ENCODE measurements at regions not wholly inside any gene's neighbourhood (a gene's known extent, or its start where the extent isn't known, plus 50 kb on each side); places are given as distances from the start of the nearest gene placed in this dataset.
"Not testable (repeated sequence)": the region's sequence is repeated elsewhere in the genome, so short reads cannot be mapped to it uniquely, and the experiment has no call there.

DNA sequence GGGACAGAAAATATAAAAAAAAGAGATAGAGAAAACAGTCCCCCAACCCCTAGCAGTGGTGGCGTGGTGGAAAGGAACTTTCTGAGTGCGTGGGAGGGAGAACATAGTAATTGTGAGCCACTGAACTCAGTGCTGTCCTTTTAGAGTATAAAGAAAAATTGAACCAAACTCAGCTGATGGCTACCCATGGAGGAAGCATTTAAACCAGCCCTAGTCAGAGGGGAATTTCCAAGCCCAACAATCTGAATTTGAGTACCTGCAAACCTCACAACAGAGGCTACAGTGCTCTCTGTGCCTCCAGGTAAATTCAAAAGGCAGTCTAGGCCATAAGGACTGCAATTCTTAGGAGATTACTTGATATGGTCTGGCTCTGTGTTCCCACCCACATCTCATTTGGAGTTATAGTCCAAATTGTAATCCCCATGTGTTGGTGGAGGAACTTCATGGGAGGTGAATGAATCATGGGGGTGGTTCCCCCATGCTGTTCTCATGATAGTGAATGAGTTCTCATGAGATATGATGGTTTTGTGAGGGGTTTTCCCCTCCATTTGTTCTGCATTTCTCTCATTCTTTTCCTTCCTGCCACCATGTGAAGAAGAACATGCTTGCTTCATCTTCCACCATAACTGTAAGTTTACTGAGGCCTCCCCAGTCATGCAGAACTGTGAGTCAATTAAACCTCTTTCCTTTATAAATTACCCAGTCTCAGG is 687.8 kb downstream of the FAM181B start:
- DNase-seq = no peak

DNA sequence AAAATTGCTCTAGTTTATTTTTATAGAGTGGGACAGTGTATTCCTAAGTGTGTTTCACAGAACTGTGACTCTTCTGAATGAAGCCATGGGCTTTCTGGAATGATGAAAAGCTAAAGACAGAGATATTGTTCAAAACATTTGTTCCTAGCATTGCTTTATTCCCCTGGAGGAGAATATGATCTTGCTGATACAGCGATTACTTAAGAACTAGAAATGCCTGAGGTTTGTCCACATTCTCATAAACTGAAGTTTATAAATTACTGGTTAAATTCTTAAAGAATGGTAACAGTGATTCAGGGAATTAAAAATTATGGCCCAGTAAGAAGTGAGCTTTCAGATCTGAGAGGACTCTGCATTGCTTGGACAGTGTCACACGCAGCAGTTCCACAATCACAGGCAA is 690.3 kb downstream of the FAM181B start:
- no peak for DNase-seq

DNA sequence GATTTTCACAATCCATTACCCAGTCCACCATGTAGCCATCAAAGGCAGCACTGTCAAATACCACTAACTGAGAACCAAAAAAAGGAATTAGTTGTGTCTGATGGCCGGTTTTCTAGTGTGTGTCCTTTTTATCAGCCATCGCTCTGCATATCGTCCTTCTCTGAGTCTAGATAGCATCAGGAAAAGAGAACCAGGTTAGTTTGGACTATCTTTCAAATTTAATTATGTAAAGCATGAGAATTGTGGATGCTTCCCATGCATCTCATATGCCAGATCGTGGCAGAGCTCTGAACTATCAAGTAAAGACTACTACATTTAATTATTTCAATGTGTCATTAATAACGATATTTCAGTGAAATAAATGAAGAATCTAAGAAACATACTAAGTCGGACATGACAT is 691.9 kb downstream of the FAM181B start:
- DNase-seq = no peak

DNA sequence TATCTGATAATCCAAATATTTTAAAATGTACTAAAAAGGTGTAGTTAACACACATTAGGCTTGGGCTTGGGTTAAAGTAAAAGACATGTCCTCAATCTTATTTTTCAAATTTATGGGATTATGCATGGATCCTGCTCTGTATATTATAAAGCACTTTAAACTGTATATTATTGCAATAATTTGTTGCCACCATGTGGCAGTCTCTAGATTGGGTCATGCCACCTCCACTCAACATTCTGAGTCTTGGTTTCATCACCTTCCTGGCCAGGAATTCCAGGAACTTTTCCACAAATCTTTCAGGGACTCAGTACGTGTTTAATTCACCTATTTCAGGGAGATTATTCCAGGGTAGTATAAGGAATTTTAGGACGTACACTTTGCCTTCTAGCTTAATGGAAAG is 695.5 kb downstream of the FAM181B start:
- no peak for DNase-seq

DNA sequence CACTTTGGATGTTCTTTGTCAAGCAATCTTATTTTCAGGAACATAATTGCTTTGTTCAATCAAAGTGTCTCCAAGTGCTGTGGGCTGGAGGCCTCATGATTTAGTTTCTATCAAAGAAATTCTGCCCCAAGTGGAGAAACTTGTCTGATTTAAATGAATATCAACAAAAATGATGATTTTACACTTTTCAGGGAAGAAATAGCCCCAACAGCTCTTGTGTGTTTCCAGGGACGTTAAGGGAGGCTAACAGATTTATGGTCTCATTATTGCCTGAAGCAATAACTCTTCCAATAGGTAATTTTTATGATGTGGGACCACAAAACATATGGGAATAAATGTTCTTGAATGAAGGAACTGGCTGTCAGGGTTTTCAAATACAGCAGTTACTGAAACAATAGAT is 699.1 kb downstream of the FAM181B start:
- DNase-seq = no peak

DNA sequence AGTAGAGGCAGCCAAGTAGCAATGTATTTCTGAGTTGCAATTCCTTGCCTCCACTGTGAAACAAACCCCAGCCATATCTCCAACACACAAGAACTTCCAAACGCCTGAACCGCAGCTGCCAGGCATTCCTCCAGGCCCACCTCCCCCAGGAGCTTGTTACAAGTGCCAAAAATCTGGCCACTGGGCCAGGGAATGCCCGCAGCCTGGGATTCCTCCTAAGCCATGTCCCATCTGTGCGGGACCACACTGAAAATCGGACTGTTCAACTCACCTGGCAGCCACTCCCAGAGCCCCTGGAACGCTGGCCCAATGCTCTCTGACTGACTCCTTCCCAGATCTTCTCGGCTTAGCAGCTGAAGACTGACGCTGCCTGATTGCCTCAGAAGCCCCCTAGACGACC is 706.3 kb downstream of the FAM181B start:
- not testable (repeated sequence) for DNase-seq

DNA sequence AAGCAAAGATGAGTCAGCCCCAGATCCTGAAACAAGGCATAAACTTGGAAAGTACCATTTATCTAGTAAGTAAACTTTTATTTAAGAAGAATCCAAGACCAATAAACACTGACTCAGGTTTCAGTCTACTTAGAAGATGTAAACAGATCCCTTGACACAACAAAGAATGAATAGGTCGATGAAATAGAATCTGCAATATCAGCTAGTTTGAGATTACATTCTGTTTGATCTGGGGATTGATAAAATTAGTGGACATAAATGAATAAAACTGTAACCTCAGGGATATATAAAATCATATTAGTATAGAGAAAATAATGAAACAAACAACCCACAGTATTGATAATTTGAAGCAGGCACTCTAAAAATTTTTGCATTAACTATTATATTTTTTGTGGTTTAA is 708.9 kb downstream of the FAM181B start:
- DNase-seq = no peak

DNA sequence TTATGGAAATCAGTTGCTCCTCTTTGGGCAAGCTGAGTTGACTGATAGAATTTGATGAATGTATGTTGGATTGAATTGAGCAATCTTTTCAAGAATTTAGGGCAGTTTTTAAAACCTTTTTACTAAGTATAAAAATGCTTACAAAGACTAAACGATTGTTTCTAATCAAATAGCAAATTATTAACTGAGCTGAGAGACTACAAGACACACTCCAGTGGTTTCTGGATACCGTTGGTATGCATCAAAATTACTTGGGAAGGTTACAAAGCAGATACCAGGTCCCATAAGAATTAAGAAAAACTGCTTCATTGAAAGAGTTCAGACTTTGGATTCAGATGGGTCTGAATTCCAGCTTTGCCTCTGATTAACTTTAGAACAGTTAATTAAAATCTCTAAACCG is 721.4 kb downstream of the FAM181B start:
- no peak for DNase-seq

DNA sequence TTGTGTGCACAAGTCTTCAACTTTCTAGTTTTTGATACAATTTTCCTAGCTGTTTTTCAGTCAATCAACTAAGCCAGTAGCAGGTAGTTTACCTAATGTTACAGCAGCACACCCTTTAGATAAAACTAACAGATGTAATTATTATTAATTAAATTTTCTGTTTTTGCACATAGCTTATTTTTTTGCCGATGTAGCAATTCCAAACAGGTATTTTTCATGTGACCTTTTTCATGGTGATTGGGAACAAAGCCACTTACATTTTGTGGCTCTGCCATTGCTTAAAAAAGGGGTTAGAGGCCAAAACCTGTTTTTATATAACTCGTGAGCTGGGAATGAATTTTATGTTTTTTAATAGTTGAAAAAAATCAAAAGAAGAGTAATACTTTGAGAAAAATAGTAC is 724.5 kb downstream of the FAM181B start:
- no peak for DNase-seq

DNA sequence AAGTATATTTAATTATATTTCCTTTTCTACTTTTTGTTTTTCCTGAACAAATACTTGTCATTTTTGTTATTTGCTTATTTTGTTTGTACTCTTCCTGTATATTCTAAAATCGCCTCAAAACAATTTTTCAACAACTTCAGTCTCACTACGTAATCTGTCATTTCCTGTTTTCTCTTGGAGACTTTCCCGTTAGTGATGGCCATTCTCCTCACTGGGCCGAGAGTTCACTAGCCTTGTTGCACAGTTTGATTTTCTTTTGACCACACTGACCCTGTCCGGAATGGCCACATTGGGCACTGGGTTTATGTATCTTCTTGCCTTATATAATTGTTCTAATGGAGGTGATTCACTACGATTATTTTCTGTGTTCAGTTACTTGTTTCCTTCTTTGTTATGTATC is 726.1 kb downstream of the FAM181B start:
- no peak for DNase-seq

DNA sequence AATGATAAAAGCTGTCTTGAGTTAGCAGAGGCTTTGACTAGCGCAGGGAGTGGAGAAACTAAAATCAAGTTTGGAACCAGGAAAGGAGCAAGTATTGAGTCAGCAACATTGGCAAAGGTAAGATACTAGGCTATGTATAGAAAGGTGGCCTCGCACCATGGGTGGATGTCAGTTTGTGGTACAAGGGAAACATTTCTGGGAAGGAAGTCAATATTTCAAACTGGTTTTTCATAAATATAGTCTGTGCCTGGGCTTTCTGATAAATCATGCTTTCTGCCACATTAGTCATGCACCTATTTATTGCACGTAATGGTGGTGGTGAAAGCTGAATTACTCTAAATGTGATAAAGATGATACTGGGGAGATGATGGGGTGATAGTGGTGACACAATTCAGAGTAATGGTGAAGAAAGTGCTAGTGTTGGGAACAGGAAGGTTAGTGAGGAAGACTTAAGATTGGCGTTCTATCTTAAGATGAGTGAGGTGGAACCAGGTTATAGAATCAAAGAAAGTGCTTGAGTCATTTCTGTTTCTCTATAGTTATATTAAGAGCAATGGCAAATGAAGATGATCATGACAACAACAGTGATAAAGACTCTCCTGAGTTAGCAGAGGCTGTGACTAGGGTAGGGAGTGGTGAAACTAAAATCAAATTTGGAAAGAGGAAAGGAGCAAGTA is 729.0 kb downstream of the FAM181B start:
- DNase-seq = no peak

DNA sequence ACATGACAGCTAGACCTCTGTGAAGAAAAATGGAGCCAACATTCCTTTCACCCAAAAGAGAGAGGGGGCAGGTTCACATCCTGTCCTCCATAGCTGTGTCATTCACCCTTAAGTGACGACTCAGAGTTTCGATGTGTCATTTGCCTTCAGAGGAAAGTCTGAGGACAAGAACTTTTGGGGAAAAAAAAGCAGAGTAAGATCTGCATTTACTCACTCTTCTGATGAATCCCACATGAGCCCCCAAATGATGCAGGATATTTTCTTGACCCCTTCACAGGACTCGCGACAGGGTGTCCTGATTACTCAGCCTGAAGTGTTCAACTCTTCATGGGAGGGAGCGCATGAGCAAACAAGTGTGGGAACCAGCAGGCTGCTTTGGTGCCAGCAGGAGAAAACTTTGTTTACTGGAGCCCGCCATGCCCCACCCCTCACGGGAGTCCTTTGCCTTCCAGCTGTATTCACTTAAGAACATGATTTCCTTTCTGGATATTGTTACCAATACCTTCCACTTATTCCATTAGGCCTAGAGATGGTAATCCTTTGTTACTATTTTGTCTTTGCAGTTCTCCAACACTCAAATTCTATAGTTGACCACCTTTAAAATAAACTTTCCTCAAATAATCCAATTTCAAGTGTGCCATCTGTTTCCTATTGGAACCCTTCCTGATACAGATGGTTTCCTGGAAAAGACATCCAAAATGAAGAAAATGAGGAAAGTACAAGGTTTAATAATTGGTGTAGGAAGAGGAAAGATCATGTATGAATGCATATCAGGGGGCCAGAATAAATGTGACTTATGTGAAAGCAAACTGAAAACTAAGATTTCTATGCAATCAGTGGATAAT is 729.8 kb downstream of the FAM181B start:
- DNase-seq = no peak

DNA sequence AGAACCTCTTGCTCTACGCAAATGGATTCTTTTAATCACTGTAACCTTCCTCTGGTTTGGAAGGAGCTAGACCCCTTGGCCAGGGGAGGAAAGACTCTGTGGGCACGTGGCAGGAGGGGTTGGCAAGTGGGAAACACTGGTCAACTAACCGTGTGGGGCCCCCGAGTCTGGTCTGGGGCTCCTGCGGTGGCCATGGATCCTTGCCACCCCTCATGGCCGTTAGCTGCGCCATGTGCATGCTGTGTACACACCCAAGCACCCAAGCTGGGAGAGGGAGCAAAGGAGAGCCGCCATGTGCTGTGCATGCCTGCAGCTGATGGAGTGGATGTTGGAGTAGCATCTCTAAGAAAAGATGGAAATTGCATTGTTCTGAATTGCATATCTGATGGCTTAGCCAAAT is 730.6 kb downstream of the FAM181B start:
- DNase-seq = no peak

DNA sequence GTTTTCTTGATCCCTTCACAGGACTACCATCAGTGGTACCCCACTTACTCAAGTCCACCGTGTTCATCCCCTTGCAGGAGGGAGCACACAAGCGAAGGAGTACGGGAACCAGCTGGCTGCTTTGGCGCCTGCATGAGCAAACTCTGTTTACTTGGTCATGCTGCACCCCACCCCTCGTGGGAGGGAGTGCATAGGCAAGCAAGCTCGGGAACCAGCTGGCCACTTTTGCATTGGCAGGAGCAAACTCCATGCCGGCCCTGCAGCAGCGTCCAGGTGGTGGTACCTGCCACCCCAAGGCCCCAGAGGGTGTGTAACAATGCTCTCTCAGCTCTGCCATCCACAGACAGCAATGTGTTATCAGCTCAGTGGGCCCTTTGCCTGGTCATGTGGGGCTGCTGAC is 737.8 kb downstream of the FAM181B start:
- no peak for DNase-seq

DNA sequence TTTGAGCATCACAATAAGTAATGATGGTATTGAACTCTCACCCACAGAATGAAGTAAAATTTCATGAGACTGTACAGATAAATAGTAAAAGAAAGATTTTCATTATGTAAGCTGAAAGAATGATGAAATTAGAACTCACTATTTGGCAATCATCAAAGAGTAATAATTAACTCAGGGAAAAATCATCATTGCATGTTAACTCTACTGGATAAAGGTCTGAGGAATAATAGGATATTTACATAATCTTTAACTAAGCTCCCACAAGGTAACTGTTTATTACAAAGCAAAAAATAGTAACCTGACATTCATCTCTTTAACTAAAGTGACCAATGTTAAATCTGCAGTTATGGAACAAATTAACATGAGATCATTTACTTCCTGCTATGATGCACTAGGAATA is 739.9 kb downstream of the FAM181B start:
- DNase-seq = no peak

DNA sequence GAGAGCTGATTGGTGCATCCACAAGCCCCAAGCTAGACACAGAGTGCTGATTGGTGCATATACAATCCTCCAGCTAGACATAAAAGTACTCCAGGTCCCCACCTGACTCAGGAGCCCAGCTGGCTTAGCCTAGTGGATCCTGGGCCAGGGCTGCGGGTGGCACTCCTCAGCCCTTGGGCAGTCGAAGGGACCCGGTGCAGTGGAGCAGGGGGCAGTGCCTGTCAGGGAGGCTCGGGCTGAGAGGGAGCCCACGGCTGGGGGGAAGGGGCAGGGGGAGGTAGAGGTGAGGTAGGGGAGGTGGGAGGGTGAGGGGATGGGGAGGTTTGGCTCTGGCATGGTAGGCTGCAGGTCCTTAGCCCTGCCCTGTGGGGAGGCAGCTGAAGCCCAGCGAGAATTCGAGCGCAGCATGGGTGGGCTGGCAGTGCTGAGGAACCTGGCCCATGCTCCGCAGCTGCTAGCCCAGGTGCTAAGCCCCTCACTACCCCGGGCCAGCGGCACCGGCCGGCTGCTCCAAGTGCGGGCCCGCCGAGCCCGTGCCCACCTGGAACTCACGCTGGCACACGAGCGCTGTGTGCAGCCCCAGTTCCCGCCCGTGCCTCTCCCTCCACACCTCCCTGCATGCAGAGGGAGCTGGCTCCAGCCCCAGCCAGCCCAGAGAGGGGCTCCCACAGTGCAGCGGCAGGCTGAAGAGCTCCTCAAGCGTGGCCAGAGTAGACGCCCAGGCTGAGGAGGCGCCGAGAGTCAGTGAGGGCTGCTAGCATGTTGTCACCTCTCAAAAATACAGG is 742.8 kb downstream of the FAM181B start:
- no peak for DNase-seq

DNA sequence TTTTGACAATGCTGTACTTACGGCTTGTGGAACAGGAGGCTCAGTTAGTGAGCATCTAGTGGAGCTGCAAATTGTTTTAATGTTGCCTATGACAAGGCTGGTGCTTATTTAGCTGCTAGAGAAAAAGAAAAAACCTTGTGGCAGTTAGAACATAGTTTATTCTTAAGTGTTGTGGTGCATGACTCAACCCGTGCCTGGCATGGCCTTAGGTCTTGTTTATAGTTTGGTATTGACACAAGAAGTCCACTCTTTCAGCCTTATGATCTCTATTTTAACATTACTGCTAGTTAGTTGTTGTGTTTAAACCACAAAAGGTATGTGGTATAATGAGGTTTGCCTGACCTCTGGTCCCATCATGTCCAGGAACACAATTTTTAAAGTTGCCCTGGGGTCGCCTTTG is 744.6 kb downstream of the FAM181B start:
- no peak for DNase-seq

DNA sequence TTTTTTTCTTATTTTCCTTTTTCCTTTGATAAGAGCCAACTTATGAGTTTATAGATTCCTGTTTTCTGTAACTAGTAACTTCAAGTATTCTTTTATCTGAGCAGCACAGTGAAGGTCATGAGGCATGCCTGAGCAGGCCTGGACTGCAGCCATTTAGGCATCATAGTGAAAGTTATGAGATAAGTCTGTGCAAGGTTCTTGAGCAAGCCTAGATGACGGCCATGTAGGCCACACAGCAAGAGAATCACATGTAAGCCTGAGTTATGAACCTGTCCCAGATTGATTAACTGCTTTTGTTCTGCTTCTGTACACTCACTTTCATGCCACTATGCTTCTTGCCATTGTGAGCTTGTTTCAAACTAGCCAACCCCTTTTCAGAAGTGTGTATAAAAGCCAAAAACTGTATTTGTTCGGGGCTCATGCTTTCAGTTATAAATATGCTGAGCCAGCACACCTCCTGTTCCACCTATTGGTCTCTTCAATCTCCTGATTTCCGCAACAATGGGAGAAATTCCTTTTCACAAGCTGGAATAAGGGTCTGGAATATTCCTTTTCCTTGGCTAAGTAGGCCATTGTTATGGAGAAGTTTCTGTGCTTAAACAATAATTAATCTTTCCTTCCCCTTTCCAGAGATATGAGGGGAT is 745.7 kb downstream of the FAM181B start:
- no peak for DNase-seq

DNA sequence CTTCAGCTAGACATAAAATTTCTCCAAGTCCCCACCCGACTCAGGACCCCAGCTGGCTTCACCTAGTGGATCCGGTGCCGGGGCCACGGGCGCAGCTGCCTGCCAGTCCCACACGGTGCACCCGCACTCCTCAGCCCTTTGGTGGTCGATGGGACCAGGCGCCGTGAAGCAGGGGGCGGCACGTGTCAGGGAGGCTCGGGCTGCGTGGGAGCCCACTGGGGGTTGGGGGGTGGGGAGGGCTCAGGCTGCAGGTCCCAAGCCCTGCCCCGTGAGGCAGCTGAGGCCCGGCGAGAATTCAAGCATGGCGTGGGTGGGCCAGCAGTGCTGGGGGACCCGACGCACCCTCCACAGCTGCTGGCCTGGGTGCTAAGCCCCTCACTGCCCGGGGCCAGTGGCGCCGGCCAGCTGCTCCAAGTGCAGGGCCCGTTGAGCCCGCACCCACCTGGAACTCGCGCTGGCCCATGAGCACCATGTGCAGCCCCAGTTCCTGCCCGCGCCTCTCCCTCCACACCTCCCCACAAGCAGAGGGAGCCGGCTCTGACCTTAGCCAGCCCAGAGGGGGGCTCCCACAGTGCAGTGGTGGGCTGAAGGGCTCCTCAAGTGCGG is 747.0 kb downstream of the FAM181B start:
- DNase-seq = no peak

DNA sequence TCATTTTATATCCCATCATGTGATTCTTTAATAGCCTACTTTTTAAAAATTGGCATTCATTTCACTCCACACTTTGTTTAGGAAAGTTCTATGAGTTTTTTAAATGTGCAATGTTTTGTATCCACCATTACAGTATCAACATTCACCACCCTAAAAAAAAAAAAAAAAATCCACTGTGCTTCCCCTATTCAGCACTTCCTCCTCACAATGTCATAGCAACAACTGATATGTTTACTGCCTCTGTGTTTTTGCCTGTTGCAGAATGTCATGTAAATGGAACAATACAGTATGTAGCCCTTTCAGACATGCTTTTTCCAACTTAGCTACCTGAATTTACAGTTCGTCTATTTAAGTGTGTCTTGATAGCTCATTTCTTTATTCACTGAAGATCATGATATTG is 754.2 kb downstream of the FAM181B start:
- DNase-seq = no peak

DNA sequence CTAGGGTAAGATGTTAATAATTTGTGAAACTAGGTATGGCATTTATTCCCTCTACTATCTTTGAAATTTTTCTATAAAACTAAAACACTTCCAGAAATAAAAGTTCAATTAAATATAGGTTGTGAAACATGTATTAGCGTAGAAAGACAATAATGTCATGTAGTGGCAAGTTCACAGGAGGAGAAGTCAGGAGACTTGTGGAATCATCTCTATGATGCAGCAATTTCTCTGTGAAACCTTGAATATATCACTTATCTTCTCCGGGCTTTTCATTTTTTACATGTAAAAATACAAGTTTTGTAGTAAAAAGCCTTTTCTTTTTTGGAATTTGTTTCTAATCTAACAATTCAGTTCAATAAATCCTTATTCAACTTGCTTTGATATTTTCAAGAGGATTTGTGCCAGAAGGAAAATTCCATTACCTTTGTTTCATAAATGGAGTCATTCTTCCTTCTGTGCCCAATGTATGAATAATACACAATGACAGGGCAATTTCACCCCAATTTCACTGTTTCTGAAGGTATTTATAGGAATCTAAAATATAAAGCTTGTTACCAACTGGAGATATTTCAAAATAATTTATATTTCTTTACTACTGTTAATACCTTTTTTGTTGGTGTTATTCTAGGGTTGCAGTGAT is 758.3 kb downstream of the FAM181B start:
- DNase-seq = no peak

DNA sequence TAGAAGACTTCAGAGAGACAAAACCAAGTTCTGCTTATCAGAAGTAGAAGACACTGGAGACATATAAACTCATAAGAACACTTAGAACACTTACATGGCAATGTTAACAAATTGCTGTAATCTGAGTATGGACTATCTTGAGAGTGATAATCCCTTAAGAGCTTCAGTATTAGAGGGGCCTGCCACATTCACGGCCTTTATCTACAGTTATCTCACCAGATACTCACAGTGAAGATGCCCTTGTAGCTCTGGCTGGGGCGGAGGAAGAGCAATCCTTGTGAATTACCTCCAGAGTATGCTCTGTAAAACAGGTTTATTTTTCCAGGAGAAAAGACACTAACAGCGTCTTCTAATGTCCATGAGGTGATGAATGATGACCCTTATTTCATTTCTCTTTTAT is 762.8 kb downstream of the FAM181B start:
- DNase-seq = no peak

All from inflammatory macrophage treated with lipopolysaccharide for 4 hours (primary cell).